ENCODE measurements at regions not wholly inside any gene's neighbourhood (a gene's known extent, or its start where the extent isn't known, plus 50 kb on each side); places are given as distances from the start of the nearest gene placed in this dataset.

- in situ Hi-C loops (cut with MboI), result no loop called here
- Histone ChIP-seq H3K4me2 (ENCODE audit: control insufficient read depth, insufficient read depth) (no peak overlapping the region), H3K4me1 (ENCODE audit: control insufficient read depth, insufficient read depth, low read length) (no peaks in the 10 kb centered on the region), H2AFZ (ENCODE audit: control insufficient read depth, low read depth, low read length) (no peak overlapping the region), H3K4me3 (no peak overlapping the region), H3K27me3 (replicated peaks in 1 of 2; ENCODE audit: control insufficient read depth in 2 of 2, insufficient read depth in 2 of 2, low read length in 1 of 2) (no peaks in the 10 kb centered on the region), H4K20me1 (ENCODE audit: control insufficient read depth, insufficient read depth) (no peaks in the 10 kb centered on the region), H3K27ac (ENCODE audit: control insufficient read depth, insufficient read depth) (no peak overlapping the region), H3K9me3 (replicated peaks; ENCODE audit: control insufficient read depth, insufficient read depth, low read length) (no peaks in the 10 kb centered on the region), H3K79me2 (ENCODE audit: control insufficient read depth, insufficient read depth, low read length) (no peaks in the 10 kb centered on the region), H3K36me3 (ENCODE audit: control insufficient read depth in 2 of 2, insufficient read depth in 2 of 2, low read length in 1 of 2) (no peaks in the 10 kb centered on the region), H3K9ac (ENCODE audit: control insufficient read depth, insufficient read depth, low read length) (no peak overlapping the region)
- CTCF ChIA-PET, result no interaction called here
- ATAC-seq (no peak), FAIRE-seq (no peak), DNase-seq (ENCODE audit: low read depth, low spot score) (no peak)
- TF ChIP-seq RBBP5 (conservative IDR thresholded peaks at IDR 0.05), result no peak
- no peak for TF ChIP-seq NFIC (IDR thresholded peaks at IDR 0.05; ENCODE audit: low read depth, low read length)
- no peak for TF ChIP-seq RB1 (IDR thresholded peaks at IDR 0.05; ENCODE audit: borderline replicate concordance)
- no peak for TF ChIP-seq CHD4 (IDR thresholded peaks at IDR 0.05)
- no peak for TF ChIP-seq PAX8 (IDR thresholded peaks at IDR 0.05)
- TF ChIP-seq NRF1 (conservative IDR thresholded peaks at IDR 0.05; ENCODE audit: low read depth, low read length), result no peak
- TF ChIP-seq SRF (IDR thresholded peaks at IDR 0.05; ENCODE audit: low read depth in 2 of 2, low read length in 2 of 2), result no peak
- TF ChIP-seq CBX3 (IDR thresholded peaks at IDR 0.05; ENCODE audit: borderline replicate concordance, low read depth), result no peak
- TF ChIP-seq POLR2AphosphoS5 (IDR thresholded peaks at IDR 0.05; ENCODE audit: low read length), result no peak
- TF ChIP-seq MYB (IDR thresholded peaks at IDR 0.05; ENCODE audit: borderline replicate concordance, low read depth, low read length), result no peak
- no peak for TF ChIP-seq ZNF24 (IDR thresholded peaks at IDR 0.05)
- TF ChIP-seq PAX5 (IDR thresholded peaks at IDR 0.05; ENCODE audit: borderline replicate concordance, low read depth, low read length), result no peak
- TF ChIP-seq FOXM1 (IDR thresholded peaks at IDR 0.05; ENCODE audit: low read depth, low read length), result no peak
- no peak for TF ChIP-seq E2F4 (IDR thresholded peaks at IDR 0.05; ENCODE audit: low read depth, low read length)
- SMC1A ChIA-PET (ENCODE audit: uncharacterized antibody, unreplicated experiment), result no interaction called here
- RAD21 ChIA-PET (ENCODE audit: unreplicated experiment), result no interaction called here
- 28% methylated on average over 3 of the region's 3 CpGs for WGBS (ENCODE audit: insufficient coverage, insufficient replicate concordance, low lambda C conversion rate, missing lambda C conversion rate)
- BruUV-seq (replicated peaks), result no TSS peak
- POLR2A ChIA-PET, result no interaction called here
- intact Hi-C loops (cut with micrococcal nuclease; ENCODE audit: unreplicated experiment), result no loop called here
These were observed 1363.4 kb upstream of the CELF2 start for GRCh38 chr10:9654261-9654660.
